ENCODE measurements at regions not wholly inside any gene's neighbourhood (a gene's known extent, or its start where the extent isn't known, plus 50 kb on each side); places are given as distances from the start of the nearest gene placed in this dataset.

DNA sequence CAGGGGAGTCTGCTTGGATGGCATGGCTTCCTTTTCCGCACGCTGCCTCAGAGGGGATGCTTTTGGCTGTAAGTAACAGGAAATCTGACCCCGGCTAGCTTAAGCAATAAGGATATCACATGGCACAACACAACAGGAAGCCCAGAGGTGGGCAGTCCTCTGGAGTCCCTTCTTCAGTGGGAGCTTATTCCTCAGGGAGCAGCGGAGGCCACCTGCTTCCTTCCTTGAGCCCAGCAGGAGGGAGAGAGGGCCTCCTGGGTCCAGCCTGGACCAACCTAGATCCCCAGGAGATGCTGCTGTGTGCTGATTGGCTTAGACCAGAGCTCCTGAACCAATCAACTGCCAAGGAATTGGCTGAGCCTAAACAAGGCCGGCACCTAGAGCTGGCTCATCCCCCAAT, 66.3 kb downstream of the C9orf50 start:
- TF ChIP-seq, protein P1, sequence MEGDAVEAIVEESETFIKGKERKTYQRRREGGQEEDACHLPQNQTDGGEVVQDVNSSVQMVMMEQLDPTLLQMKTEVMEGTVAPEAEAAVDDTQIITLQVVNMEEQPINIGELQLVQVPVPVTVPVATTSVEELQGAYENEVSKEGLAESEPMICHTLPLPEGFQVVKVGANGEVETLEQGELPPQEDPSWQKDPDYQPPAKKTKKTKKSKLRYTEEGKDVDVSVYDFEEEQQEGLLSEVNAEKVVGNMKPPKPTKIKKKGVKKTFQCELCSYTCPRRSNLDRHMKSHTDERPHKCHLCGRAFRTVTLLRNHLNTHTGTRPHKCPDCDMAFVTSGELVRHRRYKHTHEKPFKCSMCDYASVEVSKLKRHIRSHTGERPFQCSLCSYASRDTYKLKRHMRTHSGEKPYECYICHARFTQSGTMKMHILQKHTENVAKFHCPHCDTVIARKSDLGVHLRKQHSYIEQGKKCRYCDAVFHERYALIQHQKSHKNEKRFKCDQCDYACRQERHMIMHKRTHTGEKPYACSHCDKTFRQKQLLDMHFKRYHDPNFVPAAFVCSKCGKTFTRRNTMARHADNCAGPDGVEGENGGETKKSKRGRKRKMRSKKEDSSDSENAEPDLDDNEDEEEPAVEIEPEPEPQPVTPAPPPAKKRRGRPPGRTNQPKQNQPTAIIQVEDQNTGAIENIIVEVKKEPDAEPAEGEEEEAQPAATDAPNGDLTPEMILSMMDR (conservative IDR thresholded peaks at IDR 0.05) = no peak
- no peak for TF ChIP-seq EZH2 (IDR thresholded peaks at IDR 0.05; ENCODE audit: low read depth)
